ENCODE measurements at regions not wholly inside any gene's neighbourhood (a gene's known extent, or its start where the extent isn't known, plus 50 kb on each side); places are given as distances from the start of the nearest gene placed in this dataset.

GRCh38 chr7:12809476-12809875 lies 122.0 kb downstream of the ARL4A start:
- TF ChIP-seq, protein P1, sequence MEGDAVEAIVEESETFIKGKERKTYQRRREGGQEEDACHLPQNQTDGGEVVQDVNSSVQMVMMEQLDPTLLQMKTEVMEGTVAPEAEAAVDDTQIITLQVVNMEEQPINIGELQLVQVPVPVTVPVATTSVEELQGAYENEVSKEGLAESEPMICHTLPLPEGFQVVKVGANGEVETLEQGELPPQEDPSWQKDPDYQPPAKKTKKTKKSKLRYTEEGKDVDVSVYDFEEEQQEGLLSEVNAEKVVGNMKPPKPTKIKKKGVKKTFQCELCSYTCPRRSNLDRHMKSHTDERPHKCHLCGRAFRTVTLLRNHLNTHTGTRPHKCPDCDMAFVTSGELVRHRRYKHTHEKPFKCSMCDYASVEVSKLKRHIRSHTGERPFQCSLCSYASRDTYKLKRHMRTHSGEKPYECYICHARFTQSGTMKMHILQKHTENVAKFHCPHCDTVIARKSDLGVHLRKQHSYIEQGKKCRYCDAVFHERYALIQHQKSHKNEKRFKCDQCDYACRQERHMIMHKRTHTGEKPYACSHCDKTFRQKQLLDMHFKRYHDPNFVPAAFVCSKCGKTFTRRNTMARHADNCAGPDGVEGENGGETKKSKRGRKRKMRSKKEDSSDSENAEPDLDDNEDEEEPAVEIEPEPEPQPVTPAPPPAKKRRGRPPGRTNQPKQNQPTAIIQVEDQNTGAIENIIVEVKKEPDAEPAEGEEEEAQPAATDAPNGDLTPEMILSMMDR (IDR thresholded peaks at IDR 0.05; ENCODE audit: control insufficient read depth, extremely low read depth, insufficient read depth): no peak
- H3K4me3 ChIP-seq (ENCODE audit: low read depth, low read length): no peak overlapping the region
- DNase-seq (ENCODE audit: low read depth): no peak

DNA sequence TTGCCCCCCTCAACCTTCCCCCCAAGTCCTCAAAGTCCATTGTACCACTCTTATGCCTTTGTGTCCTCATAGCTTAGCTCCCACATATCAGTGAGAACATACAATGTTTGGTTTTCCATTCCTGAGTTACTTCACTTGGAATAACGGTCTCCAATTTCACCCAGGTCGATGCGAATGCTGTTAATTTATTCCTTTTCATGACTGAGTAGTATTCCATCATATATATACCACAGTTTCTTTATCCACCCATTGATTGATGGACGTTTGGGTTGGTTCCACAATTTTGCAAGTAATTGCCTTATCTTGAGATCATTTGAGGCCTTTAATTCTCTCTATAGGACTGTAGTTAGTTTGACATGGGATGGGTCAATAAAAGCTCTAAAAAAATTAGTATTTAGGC lies 124.7 kb downstream of the ARL4A start:
- TF ChIP-seq, protein P1 (IDR thresholded peaks at IDR 0.05; ENCODE audit: control insufficient read depth, extremely low read depth, insufficient read depth): no peak
- no peak overlapping the region for H3K4me3 ChIP-seq (ENCODE audit: low read depth, low read length)
- DNase-seq (ENCODE audit: low read depth): no peak

GRCh38 chr7:12814107-12814506 lies 126.7 kb downstream of the ARL4A start:
- TF ChIP-seq, protein P1 (IDR thresholded peaks at IDR 0.05; ENCODE audit: control insufficient read depth, extremely low read depth, insufficient read depth): no peak
- DNase-seq (ENCODE audit: low read depth): no peak
- H3K4me3 ChIP-seq (ENCODE audit: low read depth, low read length): no peak overlapping the region

- no peak overlapping the region for H3K4me3 ChIP-seq (ENCODE audit: low read depth, low read length)
- TF ChIP-seq, protein P1 (IDR thresholded peaks at IDR 0.05; ENCODE audit: control insufficient read depth, extremely low read depth, insufficient read depth): no peak
- DNase-seq (ENCODE audit: low read depth): no peak
Observed at GRCh38 chr7:12814828-12815227, 127.4 kb downstream of the ARL4A start.

DNA sequence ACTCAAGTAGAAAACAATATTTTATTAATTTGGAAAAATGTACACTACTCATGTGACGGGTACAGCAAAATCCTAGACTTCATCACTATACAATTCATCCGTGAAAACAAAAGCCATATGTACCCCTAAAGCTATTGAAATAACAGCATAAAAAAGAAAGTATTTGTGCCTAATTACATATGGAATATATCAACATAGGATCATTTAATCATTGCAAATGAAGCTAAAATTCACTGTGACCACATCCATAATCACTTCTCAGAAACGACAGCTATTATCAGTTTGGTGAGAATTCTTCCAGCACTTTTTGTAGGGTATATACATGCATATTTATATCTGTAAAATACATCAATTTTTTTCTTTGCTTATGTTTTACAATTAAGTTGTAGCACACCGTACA lies 128.0 kb downstream of the ARL4A start:
- TF ChIP-seq, protein P1 (IDR thresholded peaks at IDR 0.05; ENCODE audit: control insufficient read depth, extremely low read depth, insufficient read depth): no peak
- DNase-seq (ENCODE audit: low read depth): no peak
- H3K4me3 ChIP-seq (ENCODE audit: low read depth, low read length): no peak overlapping the region

DNA sequence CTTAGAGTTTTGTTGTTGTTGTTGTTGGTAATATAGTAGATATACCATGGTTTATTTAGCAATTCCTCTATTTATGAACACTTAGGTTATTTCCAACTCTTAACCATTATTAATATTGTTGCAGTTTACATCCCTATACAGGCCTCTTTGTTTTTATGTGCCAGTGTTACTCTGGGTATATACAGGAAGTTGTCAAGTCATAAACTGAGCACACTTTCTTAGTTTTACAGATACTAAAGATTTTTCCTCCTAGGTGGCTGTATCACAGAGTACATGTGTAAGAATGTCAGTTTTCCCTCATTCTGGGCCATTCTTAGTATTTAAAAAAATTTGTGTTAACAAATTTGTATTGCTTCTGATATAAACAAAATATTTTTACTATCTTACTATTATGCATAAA lies 128.4 kb downstream of the ARL4A start:
- TF ChIP-seq, protein P1 (IDR thresholded peaks at IDR 0.05; ENCODE audit: control insufficient read depth, extremely low read depth, insufficient read depth): no peak
- no peak for DNase-seq (ENCODE audit: low read depth)

DNA sequence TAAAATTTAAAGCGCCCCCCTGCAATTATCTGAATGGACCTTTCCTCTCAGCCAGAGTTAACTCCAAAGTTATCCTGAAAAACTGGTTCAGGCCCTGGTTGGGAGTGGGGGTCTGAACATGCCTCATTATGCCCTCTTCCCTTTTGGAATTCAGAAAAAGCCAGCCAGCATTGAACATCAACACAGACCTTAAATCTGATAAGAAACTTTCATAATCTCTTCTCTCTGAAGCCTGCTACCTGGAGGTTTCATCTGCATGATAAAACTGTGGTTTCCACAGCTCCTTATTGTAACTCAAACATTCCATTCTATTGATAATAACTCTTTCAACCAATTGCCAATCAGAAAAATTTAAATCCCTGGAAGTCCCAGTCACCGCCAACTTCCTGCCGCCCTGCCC lies 133.3 kb downstream of the ARL4A start:
- no peak overlapping the region for H3K4me3 ChIP-seq (ENCODE audit: low read depth, low read length)
- DNase-seq (ENCODE audit: low read depth): no peak
- TF ChIP-seq, protein P1 (IDR thresholded peaks at IDR 0.05; ENCODE audit: control insufficient read depth, extremely low read depth, insufficient read depth): no peak

More for the DNA sequence above, 128.4 kb downstream of the ARL4A start:
- no peak overlapping the region for H3K4me3 ChIP-seq (ENCODE audit: low read depth, low read length)
